ENCODE measurements at regions not wholly inside any gene's neighbourhood (a gene's known extent, or its start where the extent isn't known, plus 50 kb on each side); places are given as distances from the start of the nearest gene placed in this dataset.

DNA sequence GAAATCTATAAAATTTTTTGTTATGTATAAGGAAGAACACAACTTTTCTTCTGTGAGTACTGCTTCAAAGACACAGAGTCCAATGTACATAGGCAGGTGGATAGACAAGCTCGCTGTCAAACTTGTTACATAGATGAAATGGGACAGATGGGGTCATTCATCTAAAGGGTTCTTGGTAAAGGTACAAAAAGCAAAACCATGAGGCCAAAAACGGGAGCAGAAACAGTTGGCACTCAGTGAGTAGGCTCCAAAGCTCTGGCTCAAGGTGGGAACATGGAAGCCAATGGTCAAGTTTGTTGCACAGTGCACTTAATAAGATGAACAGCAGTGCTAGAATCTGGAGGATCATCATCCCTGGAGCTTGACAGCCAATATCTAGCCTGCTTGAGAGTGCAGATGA is 979.0 kb upstream of the EEF2KMT start:
- Histone ChIP-seq H3K27ac (ENCODE audit: insufficient read depth, low read length) (no peak overlapping the region), H4K5ac (ENCODE audit: low read depth, low read length) (no peak overlapping the region), H3K79me1 (ENCODE audit: low read depth in 1 of 2, low read length in 2 of 2) (no peaks in the 10 kb centered on the region), H3K23ac (ENCODE audit: low read depth, low read length) (no peak overlapping the region), H3K4ac (ENCODE audit: low read depth, low read length) (no peak overlapping the region), H3K18ac (ENCODE audit: low read depth, low read length) (no peak overlapping the region), H3K9me1 (ENCODE audit: insufficient read depth, low read length) (no peaks in the 10 kb centered on the region), H4K91ac (ENCODE audit: insufficient read depth, low read depth, low read length) (no peak overlapping the region), H4K8ac (ENCODE audit: low read depth in 2 of 2, low read length in 2 of 2) (no peak overlapping the region), H3K36me3 (ENCODE audit: control insufficient read depth, insufficient read depth, low read length) (no peaks in the 10 kb centered on the region), H3K56ac (ENCODE audit: extremely low read depth, insufficient read depth, low read length) (no peak overlapping the region), H3K27me3 (ENCODE audit: control insufficient read depth, insufficient read depth, low read length) (no peaks in the 10 kb centered on the region), H2AK5ac (ENCODE audit: low read depth, low read length) (no peak overlapping the region), H3K4me3 (ENCODE audit: insufficient read depth, low read depth, low read length) (no peak overlapping the region), H2BK15ac (ENCODE audit: low read depth, low read length) (no peak overlapping the region), H3K4me2 (ENCODE audit: low read depth, low read length) (no peak overlapping the region), H2BK20ac (ENCODE audit: low read depth, low read length) (no peak overlapping the region), H3K4me1 (ENCODE audit: control insufficient read depth, insufficient read depth, low read length) (no peaks in the 10 kb centered on the region), H2BK120ac (ENCODE audit: low read depth, low read length) (no peak overlapping the region), H3K14ac (replicated peaks; ENCODE audit: low read depth, low read length) (no peak overlapping the region), H2BK5ac (ENCODE audit: low read depth, low read length, poor library complexity, severe bottlenecking) (no peak overlapping the region), H4K20me1 (ENCODE audit: insufficient read depth, low read length) (no peaks in the 10 kb centered on the region), H2AFZ (replicated peaks; ENCODE audit: low read length, poor library complexity) (no peak overlapping the region), H3K9ac (ENCODE audit: low read depth, low read length) (no peak overlapping the region), H3K9me3 (ENCODE audit: control insufficient read depth, insufficient read depth, low read length) (peaks cover 10% of the 10 kb centered on the region), H2AK9ac (replicated peaks; ENCODE audit: low read depth, low read length, poor library complexity) (no peak overlapping the region)
- WGBS, 2 experiments (ENCODE audit: extremely low coverage in 2 of 2, insufficient read length in 1 of 2): 80% methylated on average over 1 of the region's 2 CpGs; no CpG with 5 or more reads in 1 of the 2 experiments
- DNase-seq (no peak), ATAC-seq (ENCODE audit: low read depth) (no peak)
- dilution Hi-C loops (cut with HindIII; ENCODE audit: low sequenced_read_pairs, unreplicated experiment): no loop called here
- POLR2A ChIA-PET (ENCODE audit: unreplicated experiment): no interaction called here
- in situ Hi-C loops (cut with MboI; ENCODE audit: low sequenced_read_pairs): no loop called here
- BruUV-seq (replicated peaks): no TSS peak
- CTCF ChIA-PET: no interaction called here
- TF ChIP-seq, protein P1, sequence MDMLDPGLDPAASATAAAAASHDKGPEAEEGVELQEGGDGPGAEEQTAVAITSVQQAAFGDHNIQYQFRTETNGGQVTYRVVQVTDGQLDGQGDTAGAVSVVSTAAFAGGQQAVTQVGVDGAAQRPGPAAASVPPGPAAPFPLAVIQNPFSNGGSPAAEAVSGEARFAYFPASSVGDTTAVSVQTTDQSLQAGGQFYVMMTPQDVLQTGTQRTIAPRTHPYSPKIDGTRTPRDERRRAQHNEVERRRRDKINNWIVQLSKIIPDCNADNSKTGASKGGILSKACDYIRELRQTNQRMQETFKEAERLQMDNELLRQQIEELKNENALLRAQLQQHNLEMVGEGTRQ (IDR thresholded peaks at IDR 0.05; ENCODE audit: low read depth, low read length): no peak
- TF ChIP-seq MAFK (IDR thresholded peaks at IDR 0.05; ENCODE audit: low read depth, low read length) (no peak), SMC3 (IDR thresholded peaks at IDR 0.05; ENCODE audit: low read depth, low read length) (no peak), FOS (IDR thresholded peaks at IDR 0.05; ENCODE audit: low read depth, low read length) (no peak), NFE2L2 (IDR thresholded peaks at IDR 0.05; ENCODE audit: low read depth, low read length) (no peak)
- intact Hi-C loops (cut with micrococcal nuclease): no loop called here
